ENCODE measurements at regions not wholly inside any gene's neighbourhood (a gene's known extent, or its start where the extent isn't known, plus 50 kb on each side); places are given as distances from the start of the nearest gene placed in this dataset.
"Not testable (repeated sequence)": the region's sequence is repeated elsewhere in the genome, so short reads cannot be mapped to it uniquely, and the experiment has no call there.

DNA sequence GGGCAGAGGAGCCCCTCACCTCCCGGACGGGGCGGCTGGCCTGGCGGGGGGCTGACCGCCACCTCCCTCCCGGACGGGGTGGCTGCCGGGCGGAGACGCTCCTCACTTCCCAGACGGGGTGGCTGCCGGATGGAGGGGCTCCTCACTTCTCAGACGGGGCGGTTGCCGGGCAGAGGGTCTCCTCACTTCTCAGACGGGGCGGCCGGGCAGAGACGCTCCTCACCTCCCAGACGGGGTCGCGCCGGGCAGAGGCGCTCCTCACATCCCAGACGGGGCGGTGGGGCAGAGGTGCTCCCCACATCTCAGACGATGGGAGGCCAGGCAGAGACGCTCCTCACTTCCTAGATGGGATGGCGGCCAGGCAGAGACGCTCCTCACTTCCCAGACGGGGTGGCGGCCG, 1615.9 kb upstream of the C9orf72 start:
- TF ChIP-seq POLR2A (IDR thresholded peaks at IDR 0.05; ENCODE audit: borderline replicate concordance, extremely low read depth, insufficient read depth, insufficient read length); YY1 (IDR thresholded peaks at IDR 0.05; ENCODE audit: extremely low read depth, insufficient replicate concordance, low read depth, low read length); SIN3A (IDR thresholded peaks at IDR 0.05; ENCODE audit: low read depth); JUND (IDR thresholded peaks at IDR 0.05); EZH2 (IDR thresholded peaks at IDR 0.05); ELF1 (IDR thresholded peaks at IDR 0.05; ENCODE audit: borderline replicate concordance, low read depth); RAD21 (IDR thresholded peaks at IDR 0.05; ENCODE audit: low read depth); CEBPB (IDR thresholded peaks at IDR 0.05; ENCODE audit: low read depth): not testable (repeated sequence)
- TF ChIP-seq, protein P1, sequence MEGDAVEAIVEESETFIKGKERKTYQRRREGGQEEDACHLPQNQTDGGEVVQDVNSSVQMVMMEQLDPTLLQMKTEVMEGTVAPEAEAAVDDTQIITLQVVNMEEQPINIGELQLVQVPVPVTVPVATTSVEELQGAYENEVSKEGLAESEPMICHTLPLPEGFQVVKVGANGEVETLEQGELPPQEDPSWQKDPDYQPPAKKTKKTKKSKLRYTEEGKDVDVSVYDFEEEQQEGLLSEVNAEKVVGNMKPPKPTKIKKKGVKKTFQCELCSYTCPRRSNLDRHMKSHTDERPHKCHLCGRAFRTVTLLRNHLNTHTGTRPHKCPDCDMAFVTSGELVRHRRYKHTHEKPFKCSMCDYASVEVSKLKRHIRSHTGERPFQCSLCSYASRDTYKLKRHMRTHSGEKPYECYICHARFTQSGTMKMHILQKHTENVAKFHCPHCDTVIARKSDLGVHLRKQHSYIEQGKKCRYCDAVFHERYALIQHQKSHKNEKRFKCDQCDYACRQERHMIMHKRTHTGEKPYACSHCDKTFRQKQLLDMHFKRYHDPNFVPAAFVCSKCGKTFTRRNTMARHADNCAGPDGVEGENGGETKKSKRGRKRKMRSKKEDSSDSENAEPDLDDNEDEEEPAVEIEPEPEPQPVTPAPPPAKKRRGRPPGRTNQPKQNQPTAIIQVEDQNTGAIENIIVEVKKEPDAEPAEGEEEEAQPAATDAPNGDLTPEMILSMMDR (IDR thresholded peaks at IDR 0.05 in 2 of 3, conservative IDR thresholded peaks at IDR 0.05 in 1 of 3; ENCODE audit: borderline replicate concordance in 1 of 3, insufficient read depth in 1 of 3, low read depth in 2 of 3, low read length in 2 of 3): not testable (repeated sequence)
- TF ChIP-seq, protein P2, sequence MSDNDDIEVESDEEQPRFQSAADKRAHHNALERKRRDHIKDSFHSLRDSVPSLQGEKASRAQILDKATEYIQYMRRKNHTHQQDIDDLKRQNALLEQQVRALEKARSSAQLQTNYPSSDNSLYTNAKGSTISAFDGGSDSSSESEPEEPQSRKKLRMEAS (IDR thresholded peaks at IDR 0.05): not testable (repeated sequence)
- TF ChIP-seq, protein P3, sequence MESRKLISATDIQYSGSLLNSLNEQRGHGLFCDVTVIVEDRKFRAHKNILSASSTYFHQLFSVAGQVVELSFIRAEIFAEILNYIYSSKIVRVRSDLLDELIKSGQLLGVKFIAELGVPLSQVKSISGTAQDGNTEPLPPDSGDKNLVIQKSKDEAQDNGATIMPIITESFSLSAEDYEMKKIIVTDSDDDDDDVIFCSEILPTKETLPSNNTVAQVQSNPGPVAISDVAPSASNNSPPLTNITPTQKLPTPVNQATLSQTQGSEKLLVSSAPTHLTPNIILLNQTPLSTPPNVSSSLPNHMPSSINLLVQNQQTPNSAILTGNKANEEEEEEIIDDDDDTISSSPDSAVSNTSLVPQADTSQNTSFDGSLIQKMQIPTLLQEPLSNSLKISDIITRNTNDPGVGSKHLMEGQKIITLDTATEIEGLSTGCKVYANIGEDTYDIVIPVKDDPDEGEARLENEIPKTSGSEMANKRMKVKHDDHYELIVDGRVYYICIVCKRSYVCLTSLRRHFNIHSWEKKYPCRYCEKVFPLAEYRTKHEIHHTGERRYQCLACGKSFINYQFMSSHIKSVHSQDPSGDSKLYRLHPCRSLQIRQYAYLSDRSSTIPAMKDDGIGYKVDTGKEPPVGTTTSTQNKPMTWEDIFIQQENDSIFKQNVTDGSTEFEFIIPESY (IDR thresholded peaks at IDR 0.05; ENCODE audit: extremely low read depth, insufficient replicate concordance, low read length): not testable (repeated sequence)
